ENCODE measurements at regions not wholly inside any gene's neighbourhood (a gene's known extent, or its start where the extent isn't known, plus 50 kb on each side); places are given as distances from the start of the nearest gene placed in this dataset.

GRCh38 chr21:23887725-23888306, 1719.5 kb downstream of the MRPL39 start:
- Histone ChIP-seq H3K9me3 (ENCODE audit: control insufficient read depth, insufficient read depth, low read depth, low read length) (no peaks in the 10 kb centered on the region), H3K4me3 (ENCODE audit: low read depth, low read length) (no peak overlapping the region), H3K36me3 (ENCODE audit: control insufficient read depth in 2 of 2, insufficient read depth in 1 of 2, low read length in 2 of 2) (no peaks in the 10 kb centered on the region), H3K4me1 (ENCODE audit: control insufficient read depth, insufficient read depth, low read length) (no peaks in the 10 kb centered on the region), H3K27ac (ENCODE audit: extremely low read depth, low read depth, low read length) (no peak overlapping the region)
- POLR2A ChIA-PET = no interaction called here
- CTCF ChIA-PET = interaction anchor here (0.6 kb wide), 1 partner anchor 1136 kb away, joined by 3 read pairs; no protein-coding TSS in a partner anchor
- TF ChIP-seq ZNF654 (tag by site-specific recombination; IDR thresholded peaks at IDR 0.05; ENCODE audit: low read depth) (no peak), KLF7 (tag by site-specific recombination; IDR thresholded peaks at IDR 0.05; ENCODE audit: borderline replicate concordance) (no peak), ZNF23 (tag by site-specific recombination; IDR thresholded peaks at IDR 0.05; ENCODE audit: borderline replicate concordance) (no peak), GFI1B (tag by site-specific recombination; IDR thresholded peaks at IDR 0.05) (no peak), SP3 (tag by site-specific recombination; IDR thresholded peaks at IDR 0.05) (no peak), ZNF747 (tag by site-specific recombination; IDR thresholded peaks at IDR 0.05) (no peak), ZBTB7A (tag by site-specific recombination; IDR thresholded peaks at IDR 0.05; ENCODE audit: low read depth) (no peak), HIC1 (tag by site-specific recombination; IDR thresholded peaks at IDR 0.05) (no peak), ZNF132 (tag by site-specific recombination; IDR thresholded peaks at IDR 0.05; ENCODE audit: borderline replicate concordance) (no peak), ZFP37 (tag by site-specific recombination; IDR thresholded peaks at IDR 0.05) (no peak), ZNF585B (tag by site-specific recombination; IDR thresholded peaks at IDR 0.05) (no peak), ZBTB8A (tag by site-specific recombination; IDR thresholded peaks at IDR 0.05) (no peak), ZNF645 (tag by site-specific recombination; IDR thresholded peaks at IDR 0.05) (no peak), KLF1 (tag by site-specific recombination; IDR thresholded peaks at IDR 0.05) (no peak), ZNF624 (tag by site-specific recombination; IDR thresholded peaks at IDR 0.05) (no peak), YY2 (tag by site-specific recombination; IDR thresholded peaks at IDR 0.05) (no peak), ZNF354C (tag by site-specific recombination; IDR thresholded peaks at IDR 0.05; ENCODE audit: borderline replicate concordance, low read depth) (no peak)
- TF ChIP-seq, protein P1, sequence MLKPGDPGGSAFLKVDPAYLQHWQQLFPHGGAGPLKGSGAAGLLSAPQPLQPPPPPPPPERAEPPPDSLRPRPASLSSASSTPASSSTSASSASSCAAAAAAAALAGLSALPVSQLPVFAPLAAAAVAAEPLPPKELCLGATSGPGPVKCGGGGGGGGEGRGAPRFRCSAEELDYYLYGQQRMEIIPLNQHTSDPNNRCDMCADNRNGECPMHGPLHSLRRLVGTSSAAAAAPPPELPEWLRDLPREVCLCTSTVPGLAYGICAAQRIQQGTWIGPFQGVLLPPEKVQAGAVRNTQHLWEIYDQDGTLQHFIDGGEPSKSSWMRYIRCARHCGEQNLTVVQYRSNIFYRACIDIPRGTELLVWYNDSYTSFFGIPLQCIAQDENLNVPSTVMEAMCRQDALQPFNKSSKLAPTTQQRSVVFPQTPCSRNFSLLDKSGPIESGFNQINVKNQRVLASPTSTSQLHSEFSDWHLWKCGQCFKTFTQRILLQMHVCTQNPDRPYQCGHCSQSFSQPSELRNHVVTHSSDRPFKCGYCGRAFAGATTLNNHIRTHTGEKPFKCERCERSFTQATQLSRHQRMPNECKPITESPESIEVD (tag by site-specific recombination; IDR thresholded peaks at IDR 0.05) = no peak
- TF ChIP-seq, protein P2, sequence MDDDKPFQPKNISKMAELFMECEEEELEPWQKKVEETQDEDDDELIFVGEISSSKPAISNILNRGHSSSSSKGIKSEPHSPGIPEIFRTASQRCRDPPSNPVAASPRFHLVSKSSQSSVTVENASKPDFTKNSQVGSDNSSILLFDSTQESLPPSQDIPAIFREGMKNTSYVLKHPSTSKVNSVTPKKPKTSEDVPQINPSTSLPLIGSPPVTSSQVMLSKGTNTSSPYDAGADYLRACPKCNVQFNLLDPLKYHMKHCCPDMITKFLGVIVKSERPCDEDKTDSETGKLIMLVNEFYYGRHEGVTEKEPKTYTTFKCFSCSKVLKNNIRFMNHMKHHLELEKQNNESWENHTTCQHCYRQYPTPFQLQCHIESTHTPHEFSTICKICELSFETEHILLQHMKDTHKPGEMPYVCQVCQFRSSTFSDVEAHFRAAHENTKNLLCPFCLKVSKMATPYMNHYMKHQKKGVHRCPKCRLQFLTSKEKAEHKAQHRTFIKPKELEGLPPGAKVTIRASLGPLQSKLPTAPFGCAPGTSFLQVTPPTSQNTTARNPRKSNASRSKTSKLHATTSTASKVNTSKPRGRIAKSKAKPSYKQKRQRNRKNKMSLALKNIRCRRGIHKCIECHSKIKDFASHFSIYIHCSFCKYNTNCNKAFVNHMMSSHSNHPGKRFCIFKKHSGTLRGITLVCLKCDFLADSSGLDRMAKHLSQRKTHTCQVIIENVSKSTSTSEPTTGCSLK (tag by site-specific recombination; IDR thresholded peaks at IDR 0.05) = no peak
- TF ChIP-seq, protein P3, sequence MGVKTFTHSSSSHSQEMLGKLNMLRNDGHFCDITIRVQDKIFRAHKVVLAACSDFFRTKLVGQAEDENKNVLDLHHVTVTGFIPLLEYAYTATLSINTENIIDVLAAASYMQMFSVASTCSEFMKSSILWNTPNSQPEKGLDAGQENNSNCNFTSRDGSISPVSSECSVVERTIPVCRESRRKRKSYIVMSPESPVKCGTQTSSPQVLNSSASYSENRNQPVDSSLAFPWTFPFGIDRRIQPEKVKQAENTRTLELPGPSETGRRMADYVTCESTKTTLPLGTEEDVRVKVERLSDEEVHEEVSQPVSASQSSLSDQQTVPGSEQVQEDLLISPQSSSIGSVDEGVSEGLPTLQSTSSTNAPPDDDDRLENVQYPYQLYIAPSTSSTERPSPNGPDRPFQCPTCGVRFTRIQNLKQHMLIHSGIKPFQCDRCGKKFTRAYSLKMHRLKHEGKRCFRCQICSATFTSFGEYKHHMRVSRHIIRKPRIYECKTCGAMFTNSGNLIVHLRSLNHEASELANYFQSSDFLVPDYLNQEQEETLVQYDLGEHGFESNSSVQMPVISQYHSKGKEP (tag by site-specific recombination; IDR thresholded peaks at IDR 0.05) = no peak

All from HEK293 (cell line).